Stomach (tissue), 4 donors: ENCODE measurements at regions not wholly inside any gene's neighbourhood (a gene's known extent, or its start where the extent isn't known, plus 50 kb on each side); places are given as distances from the start of the nearest gene placed in this dataset.
A peak's percentile ranks its signal among the peaks of the same experiment; 100 is the strongest.

Experiments
- EP300 ChIP-seq: sonication (generic); formaldehyde crosslinking; IDR thresholded peaks from one replicate; pipeline ENCODE4 v1.6.1; 2017; ENCODE audit warnings: antibody characterized with exemption
- POLR2AphosphoS5 ChIP-seq, 3 donors: sonication (generic); formaldehyde crosslinking; IDR thresholded peaks; one replicate each; pipeline ENCODE4 v1.6.1; 2016; ENCODE audit warnings: antibody characterized with exemption in 3 of 3
- TF ChIP-seq, protein P1 (sequence below), 7 experiments: fragments of 450-650 bp in 4 of 7; fragments of 200-600 bp in 3 of 7; sonication (generic) in 3 of 7; IDR thresholded peaks; one replicate each; pipeline ENCODE4 v1.5.1; 2016 to 2019; ENCODE audit warnings: antibody characterized with exemption in 7 of 7, control low read depth in 2 of 7, mild to moderate bottlenecking in 1 of 7

DNA sequence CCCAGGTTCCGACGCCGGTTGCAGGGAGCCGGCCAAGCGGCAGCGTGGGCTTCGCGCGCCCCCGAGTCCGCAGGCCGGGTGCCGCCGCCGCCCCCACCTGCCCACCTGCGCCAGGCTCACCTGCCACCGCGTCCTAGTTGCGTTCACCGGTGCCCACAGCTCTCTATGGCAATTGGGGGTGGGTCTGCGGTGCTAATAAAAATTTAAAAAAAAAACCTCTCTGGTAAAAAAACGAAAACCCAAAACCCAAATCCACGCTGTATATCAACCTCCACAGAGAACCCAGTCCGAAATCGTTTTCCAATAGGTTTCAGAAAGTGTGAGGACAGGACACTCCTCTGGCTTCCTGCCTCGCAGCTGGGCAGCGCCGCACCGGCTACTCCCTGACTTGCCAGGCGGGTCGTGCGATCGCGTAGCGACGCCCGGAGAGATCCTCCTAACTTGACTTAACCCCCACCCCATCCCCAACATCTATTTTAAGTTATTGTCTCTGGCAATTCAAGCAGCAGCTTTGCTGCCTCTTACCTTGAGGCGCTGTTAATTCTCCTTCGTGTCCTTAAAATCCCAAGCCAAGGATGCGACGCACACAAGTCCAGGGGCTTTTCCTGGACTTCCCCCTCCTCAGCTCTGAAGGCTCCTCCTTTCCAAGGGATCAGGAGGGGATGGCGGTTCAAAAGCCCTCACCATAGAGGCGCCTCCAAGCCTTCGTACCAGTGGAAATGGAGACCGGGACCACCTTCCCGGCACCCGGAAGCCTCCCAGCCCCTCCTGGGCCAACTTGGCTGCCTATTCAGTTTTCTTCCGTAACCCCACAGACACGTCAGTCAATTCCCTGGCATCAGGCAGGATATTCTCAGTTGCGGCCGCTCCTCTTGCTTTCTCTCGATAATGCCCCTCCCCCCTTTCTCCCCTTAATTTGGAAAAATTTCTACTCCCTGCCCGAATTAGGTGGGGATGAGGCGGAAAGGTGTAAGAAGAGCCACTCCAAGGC is 1639.4 kb upstream of the C9orf72 start:
- no peak for TF ChIP-seq POLR2AphosphoS5 (IDR thresholded peaks at IDR 0.05)
- TF ChIP-seq, protein P1, sequence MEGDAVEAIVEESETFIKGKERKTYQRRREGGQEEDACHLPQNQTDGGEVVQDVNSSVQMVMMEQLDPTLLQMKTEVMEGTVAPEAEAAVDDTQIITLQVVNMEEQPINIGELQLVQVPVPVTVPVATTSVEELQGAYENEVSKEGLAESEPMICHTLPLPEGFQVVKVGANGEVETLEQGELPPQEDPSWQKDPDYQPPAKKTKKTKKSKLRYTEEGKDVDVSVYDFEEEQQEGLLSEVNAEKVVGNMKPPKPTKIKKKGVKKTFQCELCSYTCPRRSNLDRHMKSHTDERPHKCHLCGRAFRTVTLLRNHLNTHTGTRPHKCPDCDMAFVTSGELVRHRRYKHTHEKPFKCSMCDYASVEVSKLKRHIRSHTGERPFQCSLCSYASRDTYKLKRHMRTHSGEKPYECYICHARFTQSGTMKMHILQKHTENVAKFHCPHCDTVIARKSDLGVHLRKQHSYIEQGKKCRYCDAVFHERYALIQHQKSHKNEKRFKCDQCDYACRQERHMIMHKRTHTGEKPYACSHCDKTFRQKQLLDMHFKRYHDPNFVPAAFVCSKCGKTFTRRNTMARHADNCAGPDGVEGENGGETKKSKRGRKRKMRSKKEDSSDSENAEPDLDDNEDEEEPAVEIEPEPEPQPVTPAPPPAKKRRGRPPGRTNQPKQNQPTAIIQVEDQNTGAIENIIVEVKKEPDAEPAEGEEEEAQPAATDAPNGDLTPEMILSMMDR (IDR thresholded peaks at IDR 0.05) = peak in 2 of 7 experiments; percentile 1 to 67
- TF ChIP-seq EP300 = no peak
